ENCODE measurements at regions not wholly inside any gene's neighbourhood (a gene's known extent, or its start where the extent isn't known, plus 50 kb on each side); places are given as distances from the start of the nearest gene placed in this dataset.
A peak's percentile ranks its signal among the peaks of the same experiment; 100 is the strongest.

GRCh38 chr20:4555188-4555890 is 130.9 kb upstream of the PRNP start:
- Histone ChIP-seq H3K4me2 (peak overlapping the region; percentile 74), H3K4me1 (peaks cover 34% of the 10 kb centered on the region), H3K9me3 (peaks cover 5% of the 10 kb centered on the region; the same call in 1 of the 3 replicates), H3K27ac (peak overlapping the region; percentile 65 to 82), H3K4me3 (no peak overlapping the region)
- DNase-seq (ENCODE audit: low read depth in 1 of 2, low spot score in 1 of 2), result peak; percentile 44 to 78
- 14% methylated on average over 8 of the region's 8 CpGs for WGBS (ENCODE audit: missing lambda C conversion rate)
- ATAC-seq, result peak; percentile 85 to 94
- FAIRE-seq, result peak; percentile 95
- peak in 1 of 2 experiments; percentile 55; a peak in 4 of 5 replicates for TF ChIP-seq JUN (IDR thresholded peaks at IDR 0.05)
- TF ChIP-seq, protein P1, sequence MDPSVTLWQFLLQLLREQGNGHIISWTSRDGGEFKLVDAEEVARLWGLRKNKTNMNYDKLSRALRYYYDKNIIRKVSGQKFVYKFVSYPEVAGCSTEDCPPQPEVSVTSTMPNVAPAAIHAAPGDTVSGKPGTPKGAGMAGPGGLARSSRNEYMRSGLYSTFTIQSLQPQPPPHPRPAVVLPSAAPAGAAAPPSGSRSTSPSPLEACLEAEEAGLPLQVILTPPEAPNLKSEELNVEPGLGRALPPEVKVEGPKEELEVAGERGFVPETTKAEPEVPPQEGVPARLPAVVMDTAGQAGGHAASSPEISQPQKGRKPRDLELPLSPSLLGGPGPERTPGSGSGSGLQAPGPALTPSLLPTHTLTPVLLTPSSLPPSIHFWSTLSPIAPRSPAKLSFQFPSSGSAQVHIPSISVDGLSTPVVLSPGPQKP (IDR thresholded peaks at IDR 0.05; ENCODE audit: low read depth, low read length), result no peak
- TF ChIP-seq EP300 (IDR thresholded peaks at IDR 0.05), result peak in 1 of 2 experiments; percentile 50; a peak in 1 of 5 replicates
- 0 out of 2 replicates have a peak, but pooled peaks have one; percentile 36 for TF ChIP-seq HOXB13 (CRISPR knock-in tag; IDR thresholded peaks at IDR 0.05; ENCODE audit: low read depth)
- no peak for TF ChIP-seq FOSB (CRISPR knock-in tag; IDR thresholded peaks at IDR 0.05)
- TF ChIP-seq FOSL2 (IDR thresholded peaks at IDR 0.05), result peak; percentile 70; the same call in 1 of the 2 replicates
- TF ChIP-seq FOSL2 (CRISPR knock-in tag; IDR thresholded peaks at IDR 0.05), result peak; percentile 77
- TF ChIP-seq GATA3 (IDR thresholded peaks at IDR 0.05; ENCODE audit: borderline replicate concordance), result peak; percentile 70; the same call in 1 of the 2 replicates
- TF ChIP-seq, protein P2, sequence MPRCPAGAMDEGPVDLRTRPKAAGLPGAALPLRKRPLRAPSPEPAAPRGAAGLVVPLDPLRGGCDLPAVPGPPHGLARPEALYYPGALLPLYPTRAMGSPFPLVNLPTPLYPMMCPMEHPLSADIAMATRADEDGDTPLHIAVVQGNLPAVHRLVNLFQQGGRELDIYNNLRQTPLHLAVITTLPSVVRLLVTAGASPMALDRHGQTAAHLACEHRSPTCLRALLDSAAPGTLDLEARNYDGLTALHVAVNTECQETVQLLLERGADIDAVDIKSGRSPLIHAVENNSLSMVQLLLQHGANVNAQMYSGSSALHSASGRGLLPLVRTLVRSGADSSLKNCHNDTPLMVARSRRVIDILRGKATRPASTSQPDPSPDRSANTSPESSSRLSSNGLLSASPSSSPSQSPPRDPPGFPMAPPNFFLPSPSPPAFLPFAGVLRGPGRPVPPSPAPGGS (IDR thresholded peaks at IDR 0.05), result no peak
- peak; percentile 49 for TF ChIP-seq MAFK (IDR thresholded peaks at IDR 0.05; ENCODE audit: partially characterized antibody)
- TF ChIP-seq, protein P3, sequence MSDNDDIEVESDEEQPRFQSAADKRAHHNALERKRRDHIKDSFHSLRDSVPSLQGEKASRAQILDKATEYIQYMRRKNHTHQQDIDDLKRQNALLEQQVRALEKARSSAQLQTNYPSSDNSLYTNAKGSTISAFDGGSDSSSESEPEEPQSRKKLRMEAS (IDR thresholded peaks at IDR 0.05), result peak; percentile 84
- TF ChIP-seq RAD21 (conservative IDR thresholded peaks at IDR 0.05 in 1 of 2, IDR thresholded peaks at IDR 0.05 in 1 of 2), result peak in 1 of 2 experiments; percentile 34; a peak in 2 of 5 replicates
- TF ChIP-seq JUNB (IDR thresholded peaks at IDR 0.05), result peak; percentile 80
- TF ChIP-seq, protein P4, sequence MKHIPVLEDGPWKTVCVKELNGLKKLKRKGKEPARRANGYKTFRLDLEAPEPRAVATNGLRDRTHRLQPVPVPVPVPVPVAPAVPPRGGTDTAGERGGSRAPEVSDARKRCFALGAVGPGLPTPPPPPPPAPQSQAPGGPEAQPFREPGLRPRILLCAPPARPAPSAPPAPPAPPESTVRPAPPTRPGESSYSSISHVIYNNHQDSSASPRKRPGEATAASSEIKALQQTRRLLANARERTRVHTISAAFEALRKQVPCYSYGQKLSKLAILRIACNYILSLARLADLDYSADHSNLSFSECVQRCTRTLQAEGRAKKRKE (CRISPR knock-in tag; IDR thresholded peaks at IDR 0.05; ENCODE audit: low read depth), result 0 out of 2 replicates have a peak, but pooled peaks have one; percentile 7
- ChIA-PET CTCF (interaction anchor here (0.9 to 2.0 kb wide), 4 partner anchors 13 to 37 kb away, joined by 3 to 8 read pairs (median 5); no protein-coding TSS in a partner anchor), POLR2A (interaction anchor here (1.3 kb wide), 1 partner anchor 18 kb away, joined by 4 read pairs; no protein-coding TSS in a partner anchor)

DNA sequence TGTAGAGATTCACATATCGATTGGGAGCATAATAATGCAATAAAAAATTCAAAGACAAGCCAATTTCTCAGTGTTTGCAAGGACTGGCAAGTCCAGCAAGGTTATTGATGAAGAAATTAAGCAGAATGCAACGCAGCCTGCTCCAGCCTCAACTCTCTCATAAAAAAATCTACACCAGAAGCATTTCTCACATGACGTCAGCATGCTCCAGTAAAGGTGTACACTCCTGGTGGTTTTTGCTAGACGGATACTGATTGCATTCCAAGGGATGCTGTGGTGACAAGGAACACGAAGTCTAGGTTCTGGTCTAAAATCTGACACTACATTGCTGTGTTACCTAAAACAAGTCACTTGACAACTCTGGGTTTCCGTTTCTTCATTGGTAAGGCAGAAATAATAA is 131.9 kb upstream of the PRNP start:
- ChIA-PET POLR2A (no interaction called here), CTCF (interaction anchor here (1.0 kb wide), 1 partner anchor 38 kb away, joined by 5 read pairs; no protein-coding TSS in a partner anchor)
- FAIRE-seq (peak; percentile 74), DNase-seq (ENCODE audit: low read depth in 1 of 2, low spot score in 1 of 2) (no peak), ATAC-seq (no peak)
- Histone ChIP-seq H3K4me3 (no peak overlapping the region), H3K4me1 (peaks cover 35% of the 10 kb centered on the region), H3K27ac (peak overlapping the region; percentile 65 to 82; a peak in 5 of 6 replicates), H3K9me3 (peaks cover 5% of the 10 kb centered on the region; the same call in 1 of the 3 replicates), H3K4me2 (no peak overlapping the region)
- TF ChIP-seq ZFP36 (IDR thresholded peaks at IDR 0.05; ENCODE audit: borderline replicate concordance, partially characterized antibody) (no peak), CEBPB (IDR thresholded peaks at IDR 0.05) (no peak), TFCP2L1 (CRISPR knock-in tag; IDR thresholded peaks at IDR 0.05) (no peak), EP300 (IDR thresholded peaks at IDR 0.05) (no peak), EHF (CRISPR knock-in tag; IDR thresholded peaks at IDR 0.05) (no peak), ZSCAN20 (CRISPR knock-in tag; IDR thresholded peaks at IDR 0.05) (no peak), FOSB (CRISPR knock-in tag; IDR thresholded peaks at IDR 0.05) (no peak), ZNF302 (CRISPR knock-in tag; IDR thresholded peaks at IDR 0.05) (no peak), KDM1A (IDR thresholded peaks at IDR 0.05; ENCODE audit: low read depth) (no peak; the same call in 1 of the 2 replicates), JUNB (IDR thresholded peaks at IDR 0.05) (no peak), ZC3H11A (IDR thresholded peaks at IDR 0.05) (no peak), HOXB13 (CRISPR knock-in tag; IDR thresholded peaks at IDR 0.05; ENCODE audit: low read depth) (no peak), NR3C1 (IDR thresholded peaks at IDR 0.05) (no peak), HEYL (CRISPR knock-in tag; IDR thresholded peaks at IDR 0.05) (no peak), MAZ (IDR thresholded peaks at IDR 0.05; ENCODE audit: borderline replicate concordance, low read depth, low read length) (no peak), NPAS2 (CRISPR knock-in tag; IDR thresholded peaks at IDR 0.05; ENCODE audit: borderline replicate concordance) (no peak), RARB (CRISPR knock-in tag; IDR thresholded peaks at IDR 0.05) (no peak)
- 89% methylated on average over 6 of the region's 6 CpGs for WGBS (ENCODE audit: missing lambda C conversion rate)

Data from A549 (cell line).